ENCODE measurements at regions not wholly inside any gene's neighbourhood (a gene's known extent, or its start where the extent isn't known, plus 50 kb on each side); places are given as distances from the start of the nearest gene placed in this dataset.

GRCh38 chr11:69545976-69546617, 64.6 kb downstream of the LINC01488 start:
- DNase-seq (ENCODE audit: low read depth), result no peak
- H3K4me3 ChIP-seq (replicated peaks; ENCODE audit: low read depth, low read length), result no peak overlapping the region
- no peak for TF ChIP-seq CTCF (IDR thresholded peaks at IDR 0.05; ENCODE audit: low read length, missing control alignments)

- no peak for DNase-seq (ENCODE audit: low read depth)
- no peak overlapping the region for H3K4me3 ChIP-seq (replicated peaks; ENCODE audit: low read depth, low read length)
- no peak for TF ChIP-seq CTCF (IDR thresholded peaks at IDR 0.05; ENCODE audit: low read length, missing control alignments)
These were observed 65.4 kb downstream of the LINC01488 start for GRCh38 chr11:69546735-69547370.

- no peak overlapping the region for H3K4me3 ChIP-seq (replicated peaks; ENCODE audit: low read depth, low read length)
- TF ChIP-seq CTCF (IDR thresholded peaks at IDR 0.05; ENCODE audit: low read length, missing control alignments), result no peak
- no peak for DNase-seq (ENCODE audit: low read depth)
These were observed 69.4 kb downstream of the LINC01488 start for GRCh38 chr11:69550846-69551245.

- TF ChIP-seq CTCF (IDR thresholded peaks at IDR 0.05; ENCODE audit: low read length, missing control alignments), result no peak
- no peak for DNase-seq (ENCODE audit: low read depth)
- H3K4me3 ChIP-seq (replicated peaks; ENCODE audit: low read depth, low read length), result no peak overlapping the region
These were observed 70.5 kb downstream of the LINC01488 start for GRCh38 chr11:69551963-69552362.

DNA sequence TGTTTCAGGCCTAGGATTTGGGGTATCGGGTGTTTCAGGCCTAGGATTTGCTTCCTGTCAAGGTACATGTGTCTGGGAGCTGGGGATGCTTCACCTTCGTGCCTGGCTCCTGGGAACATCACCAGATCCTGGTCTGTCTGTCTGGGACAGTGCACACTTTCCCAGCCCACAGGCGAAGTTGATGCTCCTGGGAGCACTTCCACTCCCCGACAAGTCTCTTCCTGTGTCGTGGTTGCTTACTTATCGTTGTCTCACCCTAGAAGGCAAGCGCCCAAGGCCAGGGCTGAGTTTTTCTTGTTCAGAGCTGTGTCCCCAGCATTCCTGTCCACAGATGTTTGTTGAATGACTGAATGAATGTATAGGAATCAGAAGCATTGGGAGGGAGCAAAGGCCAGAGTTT, 71.5 kb downstream of the LINC01488 start:
- H3K4me3 ChIP-seq (replicated peaks; ENCODE audit: low read depth, low read length), result no peak overlapping the region
- TF ChIP-seq CTCF (IDR thresholded peaks at IDR 0.05; ENCODE audit: low read length, missing control alignments), result no peak
- DNase-seq (ENCODE audit: low read depth), result no peak

DNA sequence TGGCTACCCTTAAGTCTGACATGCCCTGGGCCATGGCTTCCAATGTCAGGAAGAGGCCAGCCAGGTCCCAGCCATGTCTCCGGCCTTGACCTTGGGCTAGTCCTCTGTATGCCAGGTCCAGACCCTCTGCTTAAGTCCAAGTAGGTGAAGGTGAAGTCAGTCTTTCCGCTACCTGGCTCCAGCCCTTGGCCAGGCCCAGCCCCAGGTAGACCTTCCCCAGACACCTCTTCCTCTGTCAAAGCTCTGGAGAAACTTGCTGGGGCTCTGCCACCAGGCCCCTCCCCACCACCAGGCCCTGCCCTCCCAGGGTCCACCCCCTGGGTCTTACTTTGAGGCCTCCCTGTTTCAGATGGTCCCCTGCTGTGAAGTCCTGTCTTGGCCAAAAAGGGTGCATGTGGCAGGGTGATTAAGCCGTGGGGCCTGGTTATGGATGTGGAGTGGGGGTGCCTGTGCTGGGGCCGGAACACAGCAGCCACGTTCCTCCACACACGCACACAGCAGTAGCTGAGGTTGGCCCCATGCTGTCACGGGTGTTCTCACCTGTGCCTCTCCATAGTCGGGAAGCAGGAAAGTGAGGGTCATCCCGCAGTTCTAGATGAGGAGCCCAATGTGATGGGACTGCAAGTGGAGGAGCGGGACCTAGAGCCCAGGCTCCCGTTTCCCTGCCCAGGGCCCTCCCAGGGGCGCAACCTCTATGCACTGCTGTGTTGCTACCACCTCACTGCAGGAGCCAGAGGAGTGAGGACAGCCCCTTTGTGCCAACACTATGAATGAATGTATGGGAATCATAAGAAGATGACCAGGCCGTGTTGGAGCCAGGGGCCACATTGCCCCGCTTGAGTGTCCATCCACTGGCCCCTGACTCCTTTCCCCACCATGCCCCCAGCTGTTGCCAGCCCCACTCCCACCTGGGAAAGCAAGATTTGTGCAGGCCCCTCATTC, 72.2 kb downstream of the LINC01488 start:
- H3K4me3 ChIP-seq (replicated peaks; ENCODE audit: low read depth, low read length), result no peak overlapping the region
- no peak for DNase-seq (ENCODE audit: low read depth)
- TF ChIP-seq CTCF (IDR thresholded peaks at IDR 0.05; ENCODE audit: low read length, missing control alignments), result no peak
